Natural killer cell treated with Interleukin-12 subunit alpha and Interleukin-12 subunit beta and Interleukin-15 and Interleukin-18, amount 100 ng/mL, for 72 hours (primary cell): ENCODE measurements at regions not wholly inside any gene's neighbourhood (a gene's known extent, or its start where the extent isn't known, plus 50 kb on each side); places are given as distances from the start of the nearest gene placed in this dataset.

ENCODE experiments used
- ATAC-seq, 2 donors: fragments of 150-1000 bp; cut with Tn5 transposase in 1 of 2; sonication (Bioruptor Pico), chemical (Tn5 transposase) in 1 of 2; 2 replicates each; pipeline ENCODE4 v1.10.0; 2021
- DNase-seq: peaks from one replicate; pipeline ENCODE4 v3.0.0; 2022; ENCODE audit warnings: low spot score
- H3K27ac Mint-ChIP-seq, 2 donors: 1 replicate in 1 of 2; 2 replicates in 1 of 2; pipeline ENCODE4 v1.8.0; 2022; ENCODE audit warnings: mixed read lengths in 2 of 2, mild to moderate bottlenecking in 1 of 2, moderate library complexity in 1 of 2
- H3K27me3 Mint-ChIP-seq, 2 donors: 1 replicate in 1 of 2; 2 replicates in 1 of 2; pipeline ENCODE4 v1.8.0; 2022; ENCODE audit warnings: mixed read lengths in 2 of 2
- H3K36me3 Mint-ChIP-seq: one replicate; pipeline ENCODE4 v1.8.0; 2022; ENCODE audit warnings: mixed read lengths
- H3K4me1 Mint-ChIP-seq, 2 donors: 1 replicate in 1 of 2; 2 replicates in 1 of 2; pipeline ENCODE4 v1.8.0; 2022; ENCODE audit warnings: low read depth in 2 of 2, mixed read lengths in 2 of 2, mild to moderate bottlenecking in 1 of 2
- H3K4me3 Mint-ChIP-seq: one replicate; pipeline ENCODE4 v1.8.0; 2022; ENCODE audit warnings: mixed read lengths
- H3K9me3 Mint-ChIP-seq: 2 replicates; pipeline ENCODE4 v1.8.0; 2022; ENCODE audit warnings: mixed read lengths

- Mint-ChIP-seq H3K27ac (no peak overlapping the region), H3K36me3 (no peaks in the 10 kb centered on the region), H3K27me3 (peaks cover 25 to 35% of the 10 kb centered on the region in 2 donors), H3K4me3 (no peak overlapping the region), H3K9me3 (no peaks in the 10 kb centered on the region), H3K4me1 (no peaks in the 10 kb centered on the region)
- ATAC-seq: no peak
- DNase-seq: no peak
These were observed 102.4 kb upstream of the LRIG1 start for GRCh38 chr3:66603151-66603611.

GRCh38 chr3:66604481-66604880, 103.7 kb upstream of the LRIG1 start:
- H3K27ac Mint-ChIP-seq: no peak overlapping the region
- no peak overlapping the region for H3K4me3 Mint-ChIP-seq
- H3K36me3 Mint-ChIP-seq: no peaks in the 10 kb centered on the region
- DNase-seq (no peak), ATAC-seq (no peak)
- H3K27me3 Mint-ChIP-seq: peaks cover 25 to 35% of the 10 kb centered on the region in 2 donors
- no peaks in the 10 kb centered on the region for H3K4me1 Mint-ChIP-seq
- H3K9me3 Mint-ChIP-seq: no peaks in the 10 kb centered on the region

GRCh38 chr3:66606126-66606525, 105.3 kb upstream of the LRIG1 start:
- no peak for ATAC-seq
- Mint-ChIP-seq H3K27ac (no peak overlapping the region), H3K9me3 (no peaks in the 10 kb centered on the region), H3K4me3 (no peak overlapping the region), H3K27me3 (peaks cover 21 to 27% of the 10 kb centered on the region in 2 donors), H3K4me1 (no peaks in the 10 kb centered on the region), H3K36me3 (no peaks in the 10 kb centered on the region)
- DNase-seq: no peak

- ATAC-seq: no peak
- no peaks in the 10 kb centered on the region for H3K36me3 Mint-ChIP-seq
- H3K4me3 Mint-ChIP-seq: no peak overlapping the region
- H3K9me3 Mint-ChIP-seq: no peaks in the 10 kb centered on the region
- no peaks in the 10 kb centered on the region for H3K4me1 Mint-ChIP-seq
- H3K27ac Mint-ChIP-seq: no peak overlapping the region
- H3K27me3 Mint-ChIP-seq: peaks cover 24% of the 10 kb centered on the region in 2 donors
- DNase-seq: no peak
These were observed 106.0 kb upstream of the LRIG1 start for GRCh38 chr3:66606868-66607267.

GRCh38 chr3:66609660-66610561, 109.1 kb upstream of the LRIG1 start:
- no peak for DNase-seq
- Mint-ChIP-seq H3K36me3 (no peaks in the 10 kb centered on the region), H3K27ac (no peak overlapping the region), H3K27me3 (peaks cover 11 to 21% of the 10 kb centered on the region in 2 donors), H3K9me3 (no peaks in the 10 kb centered on the region), H3K4me1 (no peaks in the 10 kb centered on the region), H3K4me3 (no peak overlapping the region)
- ATAC-seq: no peak

GRCh38 chr3:66610562-66610909, 109.7 kb upstream of the LRIG1 start:
- no peak for DNase-seq
- ATAC-seq: no peak
- no peaks in the 10 kb centered on the region for H3K4me1 Mint-ChIP-seq
- no peaks in the 10 kb centered on the region for H3K9me3 Mint-ChIP-seq
- H3K4me3 Mint-ChIP-seq: no peak overlapping the region
- no peak overlapping the region for H3K27ac Mint-ChIP-seq
- no peaks in the 10 kb centered on the region for H3K36me3 Mint-ChIP-seq
- H3K27me3 Mint-ChIP-seq: peaks cover 11 to 21% of the 10 kb centered on the region in 2 donors

GRCh38 chr3:66615643-66616301, 115.0 kb upstream of the LRIG1 start:
- ATAC-seq (no peak), DNase-seq (no peak)
- H3K27me3 Mint-ChIP-seq: peaks cover 0 to 16% of the 10 kb centered on the region in 2 donors
- no peaks in the 10 kb centered on the region for H3K36me3 Mint-ChIP-seq
- no peak overlapping the region for H3K4me3 Mint-ChIP-seq
- H3K27ac Mint-ChIP-seq: no peak overlapping the region
- H3K4me1 Mint-ChIP-seq: no peaks in the 10 kb centered on the region
- H3K9me3 Mint-ChIP-seq: no peaks in the 10 kb centered on the region

- Mint-ChIP-seq H3K9me3 (no peaks in the 10 kb centered on the region), H3K4me3 (no peak overlapping the region), H3K36me3 (no peaks in the 10 kb centered on the region), H3K4me1 (no peaks in the 10 kb centered on the region), H3K27me3 (peaks cover 0 to 9% of the 10 kb centered on the region in 2 donors), H3K27ac (no peak overlapping the region)
- ATAC-seq (no peak), DNase-seq (no peak)
These were observed 116.5 kb upstream of the LRIG1 start for GRCh38 chr3:66617351-66617750.

GRCh38 chr3:66618066-66618465, 117.2 kb upstream of the LRIG1 start:
- no peaks in the 10 kb centered on the region for H3K36me3 Mint-ChIP-seq
- ATAC-seq (no peak), DNase-seq (no peak)
- H3K27ac Mint-ChIP-seq: no peak overlapping the region
- H3K9me3 Mint-ChIP-seq: no peaks in the 10 kb centered on the region
- no peak overlapping the region for H3K4me3 Mint-ChIP-seq
- no peaks in the 10 kb centered on the region for H3K4me1 Mint-ChIP-seq
- peaks cover 0 to 5% of the 10 kb centered on the region in 2 donors for H3K27me3 Mint-ChIP-seq

GRCh38 chr3:66620296-66620695, 119.5 kb upstream of the LRIG1 start:
- H3K27me3 Mint-ChIP-seq: peaks cover 0 to 2% of the 10 kb centered on the region in 2 donors
- no peaks in the 10 kb centered on the region for H3K4me1 Mint-ChIP-seq
- no peaks in the 10 kb centered on the region for H3K9me3 Mint-ChIP-seq
- no peaks in the 10 kb centered on the region for H3K36me3 Mint-ChIP-seq
- ATAC-seq: no peak
- no peak overlapping the region for H3K27ac Mint-ChIP-seq
- no peak overlapping the region for H3K4me3 Mint-ChIP-seq
- no peak for DNase-seq

- no peak overlapping the region for H3K27ac Mint-ChIP-seq
- ATAC-seq (no peak), DNase-seq (no peak)
- no peaks in the 10 kb centered on the region for H3K36me3 Mint-ChIP-seq
- H3K4me3 Mint-ChIP-seq: no peak overlapping the region
- no peaks in the 10 kb centered on the region for H3K4me1 Mint-ChIP-seq
- H3K9me3 Mint-ChIP-seq: no peaks in the 10 kb centered on the region
- H3K27me3 Mint-ChIP-seq: peaks cover 0 to 2% of the 10 kb centered on the region in 2 donors
These were observed 122.1 kb upstream of the LRIG1 start for GRCh38 chr3:66622756-66623457.

GRCh38 chr3:66625505-66626216, 124.8 kb upstream of the LRIG1 start:
- DNase-seq (no peak), ATAC-seq (no peak)
- Mint-ChIP-seq H3K4me1 (no peaks in the 10 kb centered on the region), H3K27me3 (no peaks in the 10 kb centered on the region), H3K27ac (no peak overlapping the region), H3K4me3 (no peak overlapping the region), H3K36me3 (no peaks in the 10 kb centered on the region), H3K9me3 (no peaks in the 10 kb centered on the region)

- peaks cover 7 to 10% of the 10 kb centered on the region in 2 donors for H3K27me3 Mint-ChIP-seq
- ATAC-seq (no peak), DNase-seq (no peak)
- H3K9me3 Mint-ChIP-seq: no peaks in the 10 kb centered on the region
- no peaks in the 10 kb centered on the region for H3K4me1 Mint-ChIP-seq
- H3K27ac Mint-ChIP-seq: no peak overlapping the region
- H3K4me3 Mint-ChIP-seq: no peak overlapping the region
- no peaks in the 10 kb centered on the region for H3K36me3 Mint-ChIP-seq
These were observed 128.5 kb upstream of the LRIG1 start for GRCh38 chr3:66629150-66629981.
